Sigmoid colon (tissue), 6 donors: ENCODE measurements at regions not wholly inside any gene's neighbourhood (a gene's known extent, or its start where the extent isn't known, plus 50 kb on each side); places are given as distances from the start of the nearest gene placed in this dataset.

Source experiments
- DNase-seq: peaks from one replicate; pipeline ENCODE4 v3.0.0-alpha.2; 2019
- H3K27ac ChIP-seq, 4 donors: fragments of 200-600 bp; sonication (generic); one replicate each; pipeline ENCODE4 v1.5.1; 2016 to 2019; ENCODE audit warnings: mild to moderate bottlenecking in 1 of 4
- H3K27me3 ChIP-seq, 3 donors: fragments of 200-600 bp; sonication (generic); one replicate each; pipeline ENCODE4 v1.5.1; 2019; ENCODE audit warnings: mild to moderate bottlenecking in 1 of 3
- H3K36me3 ChIP-seq, 4 donors: fragments of 200-600 bp; sonication (generic); one replicate each; pipeline ENCODE4 v1.5.1; 2016 to 2019
- H3K4me1 ChIP-seq, 4 donors: fragments of 200-600 bp; sonication (generic); one replicate each; pipeline ENCODE4 v1.5.1; 2017 to 2019
- H3K4me3 ChIP-seq, 4 donors: fragments of 200-600 bp; sonication (generic); one replicate each; pipeline ENCODE4 v1.5.1; 2017 to 2019; ENCODE audit warnings: mild to moderate bottlenecking in 2 of 4, moderate library complexity in 1 of 4
- H3K9me3 ChIP-seq, 4 donors: fragments of 200-600 bp in 3 of 4; sonication (generic) in 3 of 4; one replicate each; pipeline versions ENCODE4 v1.5.1 to v1.6.1; 2013 to 2019
- EP300 ChIP-seq, 4 donors: sonication (generic); formaldehyde crosslinking; IDR thresholded peaks; one replicate each; pipeline ENCODE4 v1.6.1; 2017; ENCODE audit warnings: antibody characterized with exemption in 4 of 4
- POLR2A ChIP-seq, 2 donors: fragments of 450-650 bp; IDR thresholded peaks; one replicate each; pipeline ENCODE4 v1.6.1; 2016; ENCODE audit warnings: antibody characterized with exemption in 2 of 2, mild to moderate bottlenecking in 2 of 2, moderate library complexity in 2 of 2
- POLR2AphosphoS5 ChIP-seq, 4 donors: sonication (generic); formaldehyde crosslinking; IDR thresholded peaks; one replicate each; pipeline ENCODE4 v1.6.1; 2017; ENCODE audit warnings: antibody characterized with exemption in 4 of 4
- WGBS, 2 donors: extraction: QIAGEN DNeasy Blood & Tissue Kit; methylation state at CpG; one replicate each; pipeline ENCODE4 v1.1.7; 2013; 5-methylcytosine and 5-hydroxymethylcytosine counted together
- intact Hi-C: fragments of 100-400 bp; cut with DNase I; formaldehyde crosslinking; loops from one replicate; pipeline ENCODE4 v1.15.1; 2023
- TF ChIP-seq, protein P1 (sequence below), 4 experiments: fragments of 450-650 bp in 3 of 4; fragments of 200-600 bp in 1 of 4; IDR thresholded peaks; one replicate each; pipeline ENCODE4 v1.5.1; 2016 to 2019; ENCODE audit warnings: antibody characterized with exemption in 4 of 4, mild to moderate bottlenecking in 3 of 4, moderate library complexity in 2 of 4
- donor health status: healthy with polysubstance abuse.
- donor health status: healthy.

DNA sequence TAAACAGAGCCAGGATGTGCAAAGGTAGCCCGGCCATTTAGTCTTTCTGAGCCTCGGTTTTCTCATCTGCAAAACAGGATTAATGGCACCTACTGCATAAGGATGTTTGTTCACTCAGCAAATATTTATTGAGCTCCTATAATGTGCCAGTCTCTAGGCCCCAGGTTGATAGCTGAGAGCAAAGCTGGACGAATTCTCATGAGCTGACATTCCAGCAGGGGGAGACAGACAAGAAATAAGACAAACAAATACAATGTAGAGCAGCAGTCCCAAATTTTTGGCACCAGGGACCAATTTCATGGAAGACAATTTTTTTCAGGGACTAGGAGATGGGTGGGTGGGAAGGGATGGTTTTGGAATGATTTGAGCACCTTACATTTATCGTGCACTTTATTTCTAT is 74.3 kb upstream of the PAX7 start:
- no peak for DNase-seq
- H3K27me3 ChIP-seq, result peaks cover 4 to 86% (median 50%) of the 10 kb centered on the region in 3 donors
- TF ChIP-seq POLR2A (IDR thresholded peaks at IDR 0.05), result no peak

DNA sequence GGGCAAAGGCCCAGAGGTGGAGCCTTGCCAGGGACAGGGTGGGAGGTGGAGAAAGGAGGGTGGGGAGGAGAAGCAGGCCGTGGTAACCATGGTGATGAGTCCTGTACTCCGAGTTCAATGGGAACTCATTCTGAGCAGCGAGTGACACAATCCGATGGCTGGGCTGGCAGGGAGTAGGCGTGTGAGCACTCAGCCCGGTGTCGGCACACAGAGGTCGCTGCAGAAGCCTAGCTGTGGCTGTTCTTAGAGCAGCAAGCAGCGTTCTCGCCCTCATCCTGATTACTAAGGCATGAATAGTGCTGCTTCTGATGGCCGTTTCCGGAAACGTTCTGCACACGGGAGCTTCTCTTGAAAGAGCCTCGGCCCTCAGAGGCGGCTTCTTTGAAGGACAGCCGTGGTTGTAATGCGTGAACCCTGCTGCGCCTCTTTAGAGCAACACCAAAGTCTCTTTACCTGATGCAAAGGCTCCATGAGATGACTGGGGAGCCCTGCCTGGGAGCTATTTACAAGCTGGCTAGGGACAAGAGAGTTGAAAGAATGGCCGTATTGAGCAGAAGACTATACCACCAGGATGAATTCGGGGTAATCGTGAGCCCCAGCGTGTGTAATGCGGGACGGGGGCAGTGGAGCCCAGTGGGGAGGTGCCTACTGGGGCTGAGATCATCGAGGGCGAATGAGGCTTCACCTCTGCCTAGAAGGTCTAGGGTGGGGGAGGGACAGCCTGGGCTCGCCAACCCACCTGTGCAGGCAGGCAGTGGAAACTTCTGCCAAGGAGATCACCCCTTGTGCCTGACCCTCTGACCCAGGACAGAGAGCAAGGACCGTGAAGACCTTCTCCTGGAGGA is 72.8 kb upstream of the PAX7 start:
- Histone ChIP-seq H3K4me1 (peaks cover 0 to 10% (median 1%) of the 10 kb centered on the region in 4 donors), H3K9me3 (no peaks in the 10 kb centered on the region), H3K27ac (no peak overlapping the region), H3K4me3 (no peak overlapping the region), H3K36me3 (no peaks in the 10 kb centered on the region), H3K27me3 (peaks cover 4 to 96% (median 58%) of the 10 kb centered on the region in 3 donors)
- intact Hi-C loops, result no loop called here
- no peak for TF ChIP-seq POLR2A (IDR thresholded peaks at IDR 0.05)
- no peak for TF ChIP-seq POLR2AphosphoS5 (IDR thresholded peaks at IDR 0.05)
- TF ChIP-seq, protein P1, sequence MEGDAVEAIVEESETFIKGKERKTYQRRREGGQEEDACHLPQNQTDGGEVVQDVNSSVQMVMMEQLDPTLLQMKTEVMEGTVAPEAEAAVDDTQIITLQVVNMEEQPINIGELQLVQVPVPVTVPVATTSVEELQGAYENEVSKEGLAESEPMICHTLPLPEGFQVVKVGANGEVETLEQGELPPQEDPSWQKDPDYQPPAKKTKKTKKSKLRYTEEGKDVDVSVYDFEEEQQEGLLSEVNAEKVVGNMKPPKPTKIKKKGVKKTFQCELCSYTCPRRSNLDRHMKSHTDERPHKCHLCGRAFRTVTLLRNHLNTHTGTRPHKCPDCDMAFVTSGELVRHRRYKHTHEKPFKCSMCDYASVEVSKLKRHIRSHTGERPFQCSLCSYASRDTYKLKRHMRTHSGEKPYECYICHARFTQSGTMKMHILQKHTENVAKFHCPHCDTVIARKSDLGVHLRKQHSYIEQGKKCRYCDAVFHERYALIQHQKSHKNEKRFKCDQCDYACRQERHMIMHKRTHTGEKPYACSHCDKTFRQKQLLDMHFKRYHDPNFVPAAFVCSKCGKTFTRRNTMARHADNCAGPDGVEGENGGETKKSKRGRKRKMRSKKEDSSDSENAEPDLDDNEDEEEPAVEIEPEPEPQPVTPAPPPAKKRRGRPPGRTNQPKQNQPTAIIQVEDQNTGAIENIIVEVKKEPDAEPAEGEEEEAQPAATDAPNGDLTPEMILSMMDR (IDR thresholded peaks at IDR 0.05), result no peak
- TF ChIP-seq EP300 (IDR thresholded peaks at IDR 0.05), result no peak
- DNase-seq, result no peak
- 2 to 7% methylated on average over 29 of the region's 29 CpGs for whole genome bisulfite sequencing, 2 donors

More for the DNA sequence above, 74.3 kb upstream of the PAX7 start:
- Histone ChIP-seq H3K9me3 (no peaks in the 10 kb centered on the region), H3K4me1 (peaks cover 0 to 10% (median 1%) of the 10 kb centered on the region in 4 donors), H3K27ac (no peak overlapping the region), H3K4me3 (no peak overlapping the region), H3K36me3 (no peaks in the 10 kb centered on the region)
- intact Hi-C loops, result no loop called here
- 40 to 58% methylated on average over 4 of the region's 4 CpGs for WGBS, 2 donors

- peaks cover 4 to 88% (median 44%) of the 10 kb centered on the region in 3 donors for H3K27me3 ChIP-seq
- H3K4me1 ChIP-seq, result peaks cover 0 to 10% (median 1%) of the 10 kb centered on the region in 4 donors
- intact Hi-C loops, result no loop called here
- TF ChIP-seq, protein P1 (IDR thresholded peaks at IDR 0.05), result no peak
- no peak for TF ChIP-seq POLR2A (IDR thresholded peaks at IDR 0.05)
- TF ChIP-seq EP300 (IDR thresholded peaks at IDR 0.05), result no peak
- TF ChIP-seq POLR2AphosphoS5 (IDR thresholded peaks at IDR 0.05), result no peak
- H3K36me3 ChIP-seq, result no peaks in the 10 kb centered on the region
- no peak overlapping the region for H3K27ac ChIP-seq
- 42 to 53% methylated on average over 5 of the region's 5 CpGs for WGBS, 2 donors
- H3K4me3 ChIP-seq, result no peak overlapping the region
- no peak for DNase-seq
- H3K9me3 ChIP-seq, result no peaks in the 10 kb centered on the region
Observed at GRCh38 chr1:18560692-18561091, 70.0 kb upstream of the PAX7 start.

DNA sequence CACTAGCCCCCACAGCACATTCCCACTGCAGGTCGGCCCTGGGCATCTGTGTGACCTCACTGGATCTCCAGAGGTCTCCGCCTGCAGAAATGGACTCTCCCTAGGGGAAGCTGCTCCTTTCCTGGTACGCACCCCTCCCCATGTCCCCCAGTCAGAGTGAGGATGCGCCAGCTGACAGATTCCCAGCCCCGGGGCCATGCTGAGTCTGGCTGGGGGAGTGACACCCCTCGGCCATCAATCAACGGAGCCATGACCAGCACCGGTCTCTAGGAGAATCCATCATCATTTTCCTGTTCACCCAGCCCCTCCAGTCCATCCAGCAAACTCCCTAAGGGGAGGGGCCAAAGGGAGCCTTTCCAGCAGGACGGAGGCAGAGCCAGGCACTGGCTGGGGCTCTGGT is 68.7 kb upstream of the PAX7 start:
- no peak for DNase-seq
- peaks cover 0 to 10% (median 1%) of the 10 kb centered on the region in 4 donors for H3K4me1 ChIP-seq
- H3K4me3 ChIP-seq, result no peak overlapping the region
- no peaks in the 10 kb centered on the region for H3K9me3 ChIP-seq
- 70% methylated on average over 9 of the region's 9 CpGs for WGBS, 2 donors
- H3K27me3 ChIP-seq, result peaks cover 4 to 76% (median 33%) of the 10 kb centered on the region in 3 donors
- no peak for TF ChIP-seq POLR2AphosphoS5 (IDR thresholded peaks at IDR 0.05)
- TF ChIP-seq EP300 (IDR thresholded peaks at IDR 0.05), result no peak
- TF ChIP-seq POLR2A (IDR thresholded peaks at IDR 0.05), result no peak
- TF ChIP-seq, protein P1 (IDR thresholded peaks at IDR 0.05), result no peak
- intact Hi-C loops, result no loop called here
- H3K27ac ChIP-seq, result no peak overlapping the region
- no peaks in the 10 kb centered on the region for H3K36me3 ChIP-seq

DNA sequence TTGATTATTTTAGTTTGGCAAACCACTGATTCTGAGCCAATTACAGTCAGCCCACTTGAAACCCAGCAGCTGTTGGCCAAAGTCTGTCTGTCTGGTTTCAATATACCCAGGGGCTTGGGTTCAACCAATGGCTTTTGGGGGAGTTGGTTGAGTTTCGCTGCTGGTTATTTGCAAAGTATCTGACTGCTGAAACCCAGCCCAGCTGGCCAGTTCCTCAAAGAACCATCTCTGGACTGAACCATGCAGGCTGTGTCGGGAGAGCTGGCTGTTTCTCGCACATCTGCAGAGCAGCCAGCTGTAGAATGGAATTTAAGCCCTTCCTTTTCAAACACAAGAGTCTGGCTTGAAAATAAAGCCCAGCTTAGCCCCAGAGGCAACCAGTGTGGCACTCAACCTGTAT is 66.0 kb upstream of the PAX7 start:
- Histone ChIP-seq H3K36me3 (no peaks in the 10 kb centered on the region), H3K9me3 (peaks cover 0 to 2% (median 0%) of the 10 kb centered on the region in 4 donors), H3K27me3 (peaks cover 0 to 49% (median 18%) of the 10 kb centered on the region in 3 donors), H3K4me3 (no peak overlapping the region), H3K4me1 (no peaks in the 10 kb centered on the region), H3K27ac (no peak overlapping the region)
- DNase-seq, result no peak
- TF ChIP-seq POLR2AphosphoS5 (IDR thresholded peaks at IDR 0.05), result no peak
- no peak for TF ChIP-seq POLR2A (IDR thresholded peaks at IDR 0.05)
- TF ChIP-seq, protein P1 (IDR thresholded peaks at IDR 0.05), result no peak
- intact Hi-C loops, result no loop called here
- WGBS, 2 donors, result 55 to 58% methylated on average over 3 of the region's 3 CpGs
